HUES48 (cell line): ENCODE measurements at regions not wholly inside any gene's neighbourhood (a gene's known extent, or its start where the extent isn't known, plus 50 kb on each side); places are given as distances from the start of the nearest gene placed in this dataset.

Source experiments
- H3K27ac ChIP-seq: one replicate; pipeline ENCODE4 v1.7.0; 2013; ENCODE audit warnings: low read depth, low read length, inconsistent platforms
- H3K27me3 ChIP-seq: 2 replicates; pipeline ENCODE4 v1.6.1; 2013; ENCODE audit warnings: mild to moderate bottlenecking, low read length; ENCODE audit not compliant: control insufficient read depth, insufficient read depth
- H3K36me3 ChIP-seq: 2 replicates; pipeline ENCODE4 v1.6.1; 2013; ENCODE audit warnings: low read length; ENCODE audit not compliant: control insufficient read depth, insufficient read depth
- H3K4me1 ChIP-seq: 2 replicates; pipeline ENCODE4 v1.6.1; 2013; ENCODE audit warnings: mild to moderate bottlenecking, low read length; ENCODE audit not compliant: control insufficient read depth, insufficient read depth
- H3K4me3 ChIP-seq: 2 replicates; pipeline ENCODE4 v1.5.1; 2013; ENCODE audit warnings: mild to moderate bottlenecking, low read depth, low read length
- H3K9ac ChIP-seq: 2 replicates; pipeline ENCODE4 v1.6.1; 2013; ENCODE audit warnings: mild to moderate bottlenecking, low read depth, low read length, moderate library complexity
- H3K9me3 ChIP-seq: 2 replicates; pipeline ENCODE4 v1.6.1; 2013; ENCODE audit warnings: low read length; ENCODE audit not compliant: control insufficient read depth, insufficient read depth

GRCh38 chr16:50480206-50480605 lies 68.0 kb upstream of the NKD1 start:
- Histone ChIP-seq H3K36me3 (no peaks in the 10 kb centered on the region), H3K27ac (no peak overlapping the region), H3K4me1 (no peaks in the 10 kb centered on the region; the same call in 1 of the 2 replicates), H3K9ac (no peak overlapping the region), H3K9me3 (no peaks in the 10 kb centered on the region), H3K4me3 (no peak overlapping the region), H3K27me3 (no peaks in the 10 kb centered on the region)

DNA sequence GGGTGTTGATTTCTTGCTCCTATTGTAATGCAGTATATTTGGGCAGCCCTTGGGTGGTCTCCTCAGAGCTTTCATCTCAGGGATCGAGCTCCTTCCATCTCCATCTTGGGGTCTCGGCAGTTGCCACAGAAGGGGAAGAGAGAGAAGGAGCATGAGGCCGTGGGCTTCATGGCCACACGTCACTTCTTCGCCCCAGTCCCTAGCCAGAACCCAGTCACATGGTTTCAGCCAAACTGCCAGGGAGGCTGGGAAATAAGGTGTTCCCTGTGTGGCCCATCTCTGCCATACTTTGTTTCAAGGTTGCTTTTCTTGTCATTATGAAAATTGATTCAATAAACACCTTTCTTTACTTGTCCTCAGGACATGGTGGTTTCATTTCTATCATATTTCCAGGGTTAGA lies 68.4 kb upstream of the NKD1 start:
- no peak overlapping the region for H3K9ac ChIP-seq
- H3K36me3 ChIP-seq = no peaks in the 10 kb centered on the region
- H3K4me3 ChIP-seq = no peak overlapping the region
- no peaks in the 10 kb centered on the region for H3K9me3 ChIP-seq
- no peak overlapping the region for H3K27ac ChIP-seq
- no peaks in the 10 kb centered on the region for H3K27me3 ChIP-seq
- no peaks in the 10 kb centered on the region; the same call in 1 of the 2 replicates for H3K4me1 ChIP-seq

DNA sequence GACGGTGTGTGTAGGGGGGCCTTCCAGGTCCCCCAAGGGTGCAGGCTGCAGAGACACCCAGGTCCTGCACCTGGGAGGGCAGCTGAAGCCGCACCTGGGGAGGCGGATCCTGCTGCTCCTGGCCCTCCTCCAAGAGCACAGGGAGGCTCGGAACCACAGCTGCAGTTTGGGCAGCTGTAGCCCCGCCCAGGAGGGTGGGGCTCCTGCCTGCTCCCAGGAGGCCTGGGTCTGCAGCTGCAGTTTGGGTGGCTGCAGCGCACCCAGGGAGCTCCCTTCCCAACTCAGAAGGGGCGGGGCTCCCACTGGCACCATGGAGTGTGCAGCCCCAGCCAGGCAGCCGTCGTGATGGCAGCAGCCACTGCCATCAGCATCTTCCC lies 69.4 kb upstream of the NKD1 start:
- no peaks in the 10 kb centered on the region for H3K36me3 ChIP-seq
- no peaks in the 10 kb centered on the region for H3K27me3 ChIP-seq
- no peak overlapping the region for H3K4me3 ChIP-seq
- H3K27ac ChIP-seq = no peak overlapping the region
- no peaks in the 10 kb centered on the region; the same call in 1 of the 2 replicates for H3K4me1 ChIP-seq
- H3K9ac ChIP-seq = no peak overlapping the region
- H3K9me3 ChIP-seq = no peaks in the 10 kb centered on the region

- Histone ChIP-seq H3K36me3 (no peaks in the 10 kb centered on the region), H3K4me1 (no peaks in the 10 kb centered on the region; the same call in 1 of the 2 replicates), H3K4me3 (no peak overlapping the region), H3K27me3 (no peaks in the 10 kb centered on the region), H3K9me3 (no peaks in the 10 kb centered on the region), H3K9ac (no peak overlapping the region), H3K27ac (no peak overlapping the region)
Observed at GRCh38 chr16:50478075-50478772, 70.0 kb upstream of the NKD1 start.

DNA sequence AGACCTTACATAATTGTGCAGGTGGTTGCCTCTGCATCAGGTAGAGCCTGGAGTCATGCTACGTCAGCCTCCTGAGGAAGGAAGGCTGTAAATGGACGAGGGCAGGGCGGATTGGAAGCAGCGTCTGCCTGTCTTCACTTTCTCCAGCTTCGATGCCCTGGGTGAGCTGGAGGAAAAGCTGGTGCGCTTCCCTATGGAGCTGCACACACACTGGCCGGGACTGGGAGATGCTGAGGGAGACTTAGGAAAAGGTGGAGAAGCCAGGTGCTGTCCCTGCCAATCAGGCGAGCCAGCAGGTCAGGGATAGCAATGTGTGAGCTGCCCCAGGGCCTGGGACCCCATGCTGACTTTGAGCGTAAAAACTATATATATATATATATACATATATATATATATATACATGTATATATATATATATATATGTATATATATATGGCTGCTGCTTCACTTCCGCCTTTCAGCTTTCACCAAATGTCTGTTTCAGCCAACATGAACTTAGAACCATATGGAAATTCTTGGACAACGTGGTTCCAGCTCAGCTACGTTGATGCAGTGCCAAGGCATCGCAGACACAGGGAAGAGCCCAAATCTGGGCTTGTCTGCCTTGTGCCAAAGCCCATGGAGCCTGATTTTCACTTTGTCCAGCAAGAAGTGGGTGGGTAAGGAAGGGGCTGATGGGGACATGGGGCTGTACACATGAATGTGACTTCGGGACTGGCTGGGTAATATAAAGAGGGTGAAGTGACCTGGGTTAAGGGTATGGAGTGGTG lies 71.5 kb upstream of the NKD1 start:
- H3K27ac ChIP-seq = no peak overlapping the region
- H3K36me3 ChIP-seq = no peaks in the 10 kb centered on the region
- H3K4me1 ChIP-seq = no peaks in the 10 kb centered on the region; the same call in 1 of the 2 replicates
- H3K9ac ChIP-seq = no peak overlapping the region
- H3K27me3 ChIP-seq = no peaks in the 10 kb centered on the region
- no peaks in the 10 kb centered on the region for H3K9me3 ChIP-seq
- H3K4me3 ChIP-seq = no peak overlapping the region

GRCh38 chr16:50475170-50475569 lies 73.0 kb upstream of the NKD1 start:
- no peaks in the 10 kb centered on the region; the same call in 1 of the 2 replicates for H3K4me1 ChIP-seq
- H3K9ac ChIP-seq = no peak overlapping the region
- H3K4me3 ChIP-seq = no peak overlapping the region
- H3K27ac ChIP-seq = no peak overlapping the region
- H3K36me3 ChIP-seq = no peaks in the 10 kb centered on the region
- H3K27me3 ChIP-seq = no peaks in the 10 kb centered on the region
- H3K9me3 ChIP-seq = no peaks in the 10 kb centered on the region

DNA sequence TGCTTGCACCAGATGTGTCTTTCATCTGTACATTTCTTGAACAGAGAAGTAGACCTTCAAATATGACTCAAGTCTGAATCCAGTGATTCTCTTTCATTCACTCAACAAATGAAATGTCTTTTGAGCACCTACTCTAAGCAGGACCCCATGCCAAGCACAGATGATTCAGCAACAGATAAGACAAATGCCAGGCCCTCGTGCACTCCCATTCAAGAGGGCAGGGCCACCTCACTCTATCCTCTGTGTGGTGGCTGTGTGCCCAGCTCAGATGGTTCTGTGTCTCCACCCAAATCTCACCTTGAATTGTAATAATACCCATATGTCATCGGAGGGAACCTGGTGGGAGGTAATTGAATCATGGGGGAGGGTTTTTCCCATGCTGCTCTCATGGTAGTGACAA lies 74.1 kb upstream of the NKD1 start:
- Histone ChIP-seq H3K4me1 (peaks cover 2% of the 10 kb centered on the region; the same call in 1 of the 2 replicates), H3K9me3 (no peaks in the 10 kb centered on the region), H3K27ac (no peak overlapping the region), H3K27me3 (peaks cover 7% of the 10 kb centered on the region), H3K4me3 (no peak overlapping the region), H3K9ac (no peak overlapping the region), H3K36me3 (no peaks in the 10 kb centered on the region)

DNA sequence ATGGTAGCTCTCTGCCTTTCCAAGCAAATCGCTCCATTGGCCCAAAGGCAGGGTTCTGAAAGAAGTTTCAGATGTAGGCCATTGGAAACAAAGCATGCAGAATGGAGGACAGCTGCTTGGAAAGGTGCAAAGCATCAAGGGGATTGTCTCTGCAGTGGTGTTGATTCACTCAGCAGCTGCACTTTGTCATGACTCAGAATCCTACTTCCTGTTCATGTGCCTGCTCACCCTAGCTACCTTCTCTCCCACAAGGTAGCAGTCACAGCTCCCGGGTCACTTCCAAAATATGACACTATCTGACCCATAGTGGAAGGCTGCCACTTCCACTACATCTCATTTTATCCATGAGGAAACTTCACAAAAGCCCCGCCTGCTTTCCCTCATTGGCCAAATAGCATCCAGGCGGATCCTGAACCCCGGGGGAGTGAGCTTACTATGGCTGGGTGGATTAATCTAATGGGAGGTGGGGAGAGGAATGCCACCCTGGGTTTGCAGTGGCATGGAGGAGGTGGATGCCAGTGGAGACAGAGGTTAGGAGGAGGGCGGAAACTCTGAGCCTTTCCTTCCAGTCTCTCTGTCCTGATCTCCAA lies 74.7 kb upstream of the NKD1 start:
- no peaks in the 10 kb centered on the region for H3K36me3 ChIP-seq
- H3K27me3 ChIP-seq = peaks cover 14% of the 10 kb centered on the region
- peaks cover 9% of the 10 kb centered on the region; the same call in 1 of the 2 replicates for H3K4me1 ChIP-seq
- H3K9ac ChIP-seq = no peak overlapping the region
- H3K27ac ChIP-seq = no peak overlapping the region
- no peak overlapping the region for H3K4me3 ChIP-seq
- no peaks in the 10 kb centered on the region for H3K9me3 ChIP-seq

GRCh38 chr16:50472472-50472871 lies 75.7 kb upstream of the NKD1 start:
- Histone ChIP-seq H3K36me3 (no peaks in the 10 kb centered on the region), H3K27me3 (peaks cover 20% of the 10 kb centered on the region), H3K9me3 (no peaks in the 10 kb centered on the region), H3K9ac (no peak overlapping the region), H3K4me1 (peaks cover 14% of the 10 kb centered on the region), H3K4me3 (no peak overlapping the region), H3K27ac (no peak overlapping the region)

DNA sequence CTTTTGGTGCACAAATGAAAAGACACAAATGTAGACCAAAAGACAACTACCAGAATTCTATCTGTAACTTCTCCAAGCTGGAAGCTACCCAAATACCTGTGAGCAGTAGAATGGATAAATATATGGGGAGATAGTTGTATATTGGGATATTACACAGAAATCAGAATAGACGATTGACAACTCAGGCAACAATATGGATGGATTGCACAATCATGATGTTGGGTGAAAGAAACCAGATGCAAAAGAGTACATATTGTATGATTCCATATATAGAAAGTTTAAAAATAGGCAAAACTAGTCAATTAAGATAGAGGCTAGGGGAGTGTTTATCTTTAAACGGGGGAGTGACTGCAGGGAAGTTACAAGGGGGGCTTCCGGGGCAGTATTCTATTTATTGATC lies 77.5 kb upstream of the NKD1 start:
- Histone ChIP-seq H3K27me3 (peaks cover 37% of the 10 kb centered on the region), H3K4me1 (peaks cover 16% of the 10 kb centered on the region), H3K4me3 (no peak overlapping the region), H3K9ac (no peak overlapping the region), H3K9me3 (no peaks in the 10 kb centered on the region), H3K36me3 (no peaks in the 10 kb centered on the region), H3K27ac (no peak overlapping the region)

DNA sequence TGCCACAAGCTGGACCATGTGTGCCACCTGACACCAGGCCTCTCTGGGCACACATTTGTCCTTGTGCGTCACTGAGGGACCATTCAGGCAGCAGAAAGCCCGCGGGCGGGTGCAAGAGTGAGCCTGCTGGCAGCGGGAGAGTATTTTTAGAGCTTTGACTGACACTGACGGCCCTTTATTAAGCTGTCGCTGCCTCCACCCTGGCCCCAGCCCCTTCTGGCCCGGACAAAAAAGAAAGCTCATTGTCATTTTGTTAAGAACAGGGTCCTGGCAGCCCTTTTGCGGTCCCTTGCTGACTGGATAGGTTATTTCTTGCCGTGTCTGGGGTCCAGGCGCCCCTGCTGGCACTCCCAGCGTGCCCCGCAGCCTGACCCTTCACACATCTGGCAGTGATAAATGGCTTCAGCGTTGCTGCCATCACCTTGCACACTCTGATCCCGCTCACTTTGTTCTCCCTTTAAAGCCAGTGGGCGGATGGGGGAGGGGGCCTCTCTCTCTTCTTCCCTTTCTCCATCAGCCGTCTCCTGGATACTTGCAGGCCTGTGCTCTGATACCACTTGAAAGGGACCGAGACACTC lies 78.4 kb upstream of the NKD1 start:
- no peak overlapping the region for H3K9ac ChIP-seq
- no peaks in the 10 kb centered on the region for H3K36me3 ChIP-seq

More for the DNA sequence above, 78.4 kb upstream of the NKD1 start:
- Histone ChIP-seq H3K4me1 (peaks cover 16% of the 10 kb centered on the region), H3K9me3 (no peaks in the 10 kb centered on the region), H3K27me3 (peaks cover 44% of the 10 kb centered on the region), H3K4me3 (no peak overlapping the region), H3K27ac (no peak overlapping the region)
